Inflammatory macrophage treated with lipopolysaccharide for 1 hour (primary cell): ENCODE measurements at regions not wholly inside any gene's neighbourhood (a gene's known extent, or its start where the extent isn't known, plus 50 kb on each side); places are given as distances from the start of the nearest gene placed in this dataset.
"Not testable (repeated sequence)": the region's sequence is repeated elsewhere in the genome, so short reads cannot be mapped to it uniquely, and the experiment has no call there.

ENCODE experiments used
- DNase-seq, 2 donors: peaks; one replicate each; pipeline ENCODE4 v3.0.0-alpha.2; 2020 to 2022

- no peak for DNase-seq
These were observed 110.0 kb upstream of the JCAD start for GRCh38 chr10:30169342-30169741.

GRCh38 chr10:30166929-30167328, 107.5 kb upstream of the JCAD start:
- DNase-seq, result no peak

- DNase-seq, result not testable (repeated sequence)
These were observed 104.0 kb upstream of the JCAD start for GRCh38 chr10:30163410-30163809.

GRCh38 chr10:30162796-30163195, 103.4 kb upstream of the JCAD start:
- DNase-seq, result not testable (repeated sequence)

- no peak for DNase-seq
These were observed 101.0 kb upstream of the JCAD start for GRCh38 chr10:30160271-30160982.

GRCh38 chr10:30159614-30160013, 100.2 kb upstream of the JCAD start:
- DNase-seq, result not testable (repeated sequence)

- DNase-seq, result peak in 1 of 2 donors; percentile 56
These were observed 99.1 kb upstream of the JCAD start for GRCh38 chr10:30158325-30158960.

- no peak for DNase-seq
These were observed 96.0 kb upstream of the JCAD start for GRCh38 chr10:30155401-30155800.

GRCh38 chr10:30154561-30154960, 95.2 kb upstream of the JCAD start:
- DNase-seq, result no peak

- DNase-seq, result no peak
These were observed 94.7 kb upstream of the JCAD start for GRCh38 chr10:30154126-30154525.

- DNase-seq, result peak; percentile 8 to 53
These were observed 92.4 kb upstream of the JCAD start for GRCh38 chr10:30151581-30152389.

- no peak for DNase-seq
These were observed 82.0 kb upstream of the JCAD start for GRCh38 chr10:30141423-30141822.

- DNase-seq, result no peak
These were observed 75.0 kb upstream of the JCAD start for GRCh38 chr10:30134171-30134945.

- no peak for DNase-seq
These were observed 73.8 kb upstream of the JCAD start for GRCh38 chr10:30133198-30133597.

- not testable (repeated sequence) for DNase-seq
These were observed 72.0 kb upstream of the JCAD start for GRCh38 chr10:30131369-30131768.

GRCh38 chr10:30129326-30129725, 69.9 kb upstream of the JCAD start:
- not testable (repeated sequence) for DNase-seq

- no peak for DNase-seq
These were observed 67.7 kb upstream of the JCAD start for GRCh38 chr10:30127120-30127541.

GRCh38 chr10:30125496-30125895, 66.1 kb upstream of the JCAD start:
- DNase-seq, result no peak

- no peak for DNase-seq
These were observed 65.3 kb upstream of the JCAD start for GRCh38 chr10:30124704-30125103.

- DNase-seq, result no peak
These were observed 62.0 kb upstream of the JCAD start for GRCh38 chr10:30121401-30121800.

GRCh38 chr10:30118590-30118989, 59.2 kb upstream of the JCAD start:
- DNase-seq, result no peak

- no peak for DNase-seq
These were observed 58.6 kb upstream of the JCAD start for GRCh38 chr10:30117812-30118501.
